CD14-positive monocyte (primary cell): ENCODE measurements at regions not wholly inside any gene's neighbourhood (a gene's known extent, or its start where the extent isn't known, plus 50 kb on each side); places are given as distances from the start of the nearest gene placed in this dataset.
"Not testable (repeated sequence)": the region's sequence is repeated elsewhere in the genome, so short reads cannot be mapped to it uniquely, and the experiment has no call there.

Experiments
- DNase-seq, 3 donors: peaks; one replicate each; pipeline ENCODE4 v3.0.0-alpha.2; 2011 to 2022
- H2AFZ ChIP-seq: 2 replicates; pipeline ENCODE4 v1.6.0; 2012; ENCODE audit warnings: mild to moderate bottlenecking, low read depth, low read length, inconsistent platforms; ENCODE audit not compliant: insufficient read depth, poor library complexity, severe bottlenecking
- H3K27ac ChIP-seq, 2 donors: 1 replicate in 1 of 2; 2 replicates in 1 of 2; pipeline ENCODE4 v1.5.1; 2012 to 2013; ENCODE audit warnings: low read length in 2 of 2, control low read depth in 1 of 2, inconsistent platforms in 1 of 2, low read depth in 1 of 2, mild to moderate bottlenecking in 1 of 2
- H3K27me3 ChIP-seq, 2 donors: one replicate each; pipeline versions ENCODE4 v1.6.0 to v1.6.1; 2011 to 2013; ENCODE audit warnings: low read length in 2 of 2; ENCODE audit not compliant: control insufficient read depth in 2 of 2, insufficient read depth in 2 of 2
- H3K36me3 ChIP-seq, 2 donors: replicated peaks in 1 of 2; 1 replicate in 1 of 2; 2 replicates in 1 of 2; pipeline versions ENCODE4 v1.5.1 to v1.6.1; 2012 to 2013; ENCODE audit warnings: low read length in 2 of 2, control low read depth in 1 of 2, inconsistent platforms in 1 of 2, mild to moderate bottlenecking in 1 of 2; ENCODE audit not compliant: insufficient read depth in 2 of 2, control insufficient read depth in 1 of 2
- H3K4me1 ChIP-seq, 2 donors: 1 replicate in 1 of 2; 2 replicates in 1 of 2; pipeline versions ENCODE4 v1.5.1 to v1.6.1; 2012 to 2013; ENCODE audit warnings: low read length in 2 of 2, control low read depth in 1 of 2, inconsistent platforms in 1 of 2, mild to moderate bottlenecking in 1 of 2, moderate library complexity in 1 of 2; ENCODE audit not compliant: insufficient read depth in 2 of 2, control insufficient read depth in 1 of 2
- H3K4me2 ChIP-seq: replicated peaks from 2 replicates; pipeline ENCODE3; 2012; ENCODE audit warnings: low read length, moderate library complexity, mild to moderate bottlenecking; ENCODE audit not compliant: poor library complexity, severe bottlenecking; ENCODE audit errors: extremely low read depth
- H3K4me3 ChIP-seq, 3 experiments: fragments of 200-600 bp in 1 of 3; sonication (generic) in 1 of 3; replicated peaks in 1 of 3; 1 replicate in 2 of 3; 2 replicates in 1 of 3; pipeline ENCODE4 v1.5.1; 2011 to 2013; ENCODE audit warnings: low read length in 3 of 3, mild to moderate bottlenecking in 3 of 3, control low read depth in 2 of 3, low read depth in 2 of 3, inconsistent platforms in 1 of 3, moderate library complexity in 1 of 3
- H3K79me2 ChIP-seq: 2 replicates; pipeline ENCODE4 v1.6.0; 2012; ENCODE audit warnings: mild to moderate bottlenecking, control low read depth, inconsistent platforms, low read length, moderate library complexity; ENCODE audit not compliant: insufficient read depth
- H3K9ac ChIP-seq: 2 replicates; pipeline ENCODE4 v1.6.0; 2017; ENCODE audit warnings: low read length, mild to moderate bottlenecking; ENCODE audit not compliant: insufficient read depth, poor library complexity, severe bottlenecking
- H3K9me3 ChIP-seq, 2 donors: replicated peaks in 1 of 2; 1 replicate in 1 of 2; 2 replicates in 1 of 2; pipeline versions ENCODE4 v1.5.1 to v1.6.1; 2012 to 2013; ENCODE audit warnings: low read length in 2 of 2, control low read depth in 1 of 2; ENCODE audit not compliant: control insufficient read depth in 1 of 2, insufficient read depth in 1 of 2
- H4K20me1 ChIP-seq: 2 replicates; pipeline ENCODE4 v1.6.0; 2012; ENCODE audit warnings: mild to moderate bottlenecking, low read length, control low read depth, moderate library complexity; ENCODE audit not compliant: insufficient read depth
- H3K27ac Mint-ChIP-seq, 7 donors: one replicate each; pipeline ENCODE4 v1.8.0; 2020; ENCODE audit warnings: mild to moderate bottlenecking in 7 of 7, mixed read lengths in 7 of 7, moderate library complexity in 6 of 7, inconsistent platforms in 2 of 7
- H3K27me3 Mint-ChIP-seq, 3 donors: one replicate each; pipeline ENCODE4 v1.8.0; 2021 to 2022; ENCODE audit warnings: low read depth in 3 of 3, mild to moderate bottlenecking in 3 of 3, mixed read lengths in 3 of 3, moderate library complexity in 3 of 3, inconsistent platforms in 1 of 3
- H3K36me3 Mint-ChIP-seq, 2 donors: one replicate each; pipeline ENCODE4 v1.8.0; 2020; ENCODE audit warnings: mixed read lengths in 2 of 2, inconsistent platforms in 1 of 2, mild to moderate bottlenecking in 1 of 2
- H3K4me1 Mint-ChIP-seq: one replicate; pipeline ENCODE4 v1.8.0; 2020; ENCODE audit warnings: mild to moderate bottlenecking, mixed read lengths
- H3K4me3 Mint-ChIP-seq, 2 donors: one replicate each; pipeline ENCODE4 v1.8.0; 2020; ENCODE audit warnings: mild to moderate bottlenecking in 2 of 2, mixed read lengths in 2 of 2, moderate library complexity in 1 of 2
- H3K9me3 Mint-ChIP-seq, 7 donors: one replicate each; pipeline ENCODE4 v1.8.0; 2020 to 2022; ENCODE audit warnings: mixed read lengths in 7 of 7, mild to moderate bottlenecking in 6 of 7, moderate library complexity in 6 of 7, inconsistent platforms in 2 of 7
- WGBS: methylation state at CpG from one replicate; pipeline ENCODE4 v1.1.5; 2013; ENCODE audit warnings: missing lambda C conversion rate; ENCODE audit not compliant: insufficient coverage; 5-methylcytosine and 5-hydroxymethylcytosine counted together
- intact Hi-C, 2 donors: fragments of 100-400 bp; cut with micrococcal nuclease; formaldehyde crosslinking; loops; one replicate each; pipeline versions ENCODE4 v1.15.0 to v1.15.1; 2023
- TF ChIP-seq, protein P1 (sequence below): fragments of 200-600 bp; IDR thresholded peaks from one replicate; pipeline ENCODE4 v1.8.0; 2022; ENCODE audit warnings: antibody characterized with exemption, mild to moderate bottlenecking

GRCh38 chrX:19245711-19246269 is 97.9 kb upstream of the PDHA1 start:
- no peaks in the 10 kb centered on the region for H3K4me1 Mint-ChIP-seq
- H3K27ac Mint-ChIP-seq, result no peak overlapping the region
- no peak for DNase-seq
- Histone ChIP-seq H2AFZ (no peak overlapping the region), H3K79me2 (no peaks in the 10 kb centered on the region), H4K20me1 (no peaks in the 10 kb centered on the region), H3K27me3 (no peaks in the 10 kb centered on the region), H3K4me2 (no peak overlapping the region), H3K4me3 (no peak overlapping the region), H3K4me1 (no peaks in the 10 kb centered on the region), H3K27ac (no peak overlapping the region), H3K9ac (no peak overlapping the region), H3K9me3 (peaks cover 0 to 8% of the 10 kb centered on the region in 2 donors), H3K36me3 (no peaks in the 10 kb centered on the region)
- intact Hi-C loops, result no loop called here
- peaks cover 3 to 36% (median 10%) of the 10 kb centered on the region in 7 donors for H3K9me3 Mint-ChIP-seq
- TF ChIP-seq, protein P1, sequence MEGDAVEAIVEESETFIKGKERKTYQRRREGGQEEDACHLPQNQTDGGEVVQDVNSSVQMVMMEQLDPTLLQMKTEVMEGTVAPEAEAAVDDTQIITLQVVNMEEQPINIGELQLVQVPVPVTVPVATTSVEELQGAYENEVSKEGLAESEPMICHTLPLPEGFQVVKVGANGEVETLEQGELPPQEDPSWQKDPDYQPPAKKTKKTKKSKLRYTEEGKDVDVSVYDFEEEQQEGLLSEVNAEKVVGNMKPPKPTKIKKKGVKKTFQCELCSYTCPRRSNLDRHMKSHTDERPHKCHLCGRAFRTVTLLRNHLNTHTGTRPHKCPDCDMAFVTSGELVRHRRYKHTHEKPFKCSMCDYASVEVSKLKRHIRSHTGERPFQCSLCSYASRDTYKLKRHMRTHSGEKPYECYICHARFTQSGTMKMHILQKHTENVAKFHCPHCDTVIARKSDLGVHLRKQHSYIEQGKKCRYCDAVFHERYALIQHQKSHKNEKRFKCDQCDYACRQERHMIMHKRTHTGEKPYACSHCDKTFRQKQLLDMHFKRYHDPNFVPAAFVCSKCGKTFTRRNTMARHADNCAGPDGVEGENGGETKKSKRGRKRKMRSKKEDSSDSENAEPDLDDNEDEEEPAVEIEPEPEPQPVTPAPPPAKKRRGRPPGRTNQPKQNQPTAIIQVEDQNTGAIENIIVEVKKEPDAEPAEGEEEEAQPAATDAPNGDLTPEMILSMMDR, result no peak
- H3K27me3 Mint-ChIP-seq, result peaks cover 0 to 2% (median 1%) of the 10 kb centered on the region in 3 donors
- WGBS, result no CpG with 5 or more reads among the region's 4 CpGs
- no peak overlapping the region for H3K4me3 Mint-ChIP-seq
- no peaks in the 10 kb centered on the region for H3K36me3 Mint-ChIP-seq

DNA sequence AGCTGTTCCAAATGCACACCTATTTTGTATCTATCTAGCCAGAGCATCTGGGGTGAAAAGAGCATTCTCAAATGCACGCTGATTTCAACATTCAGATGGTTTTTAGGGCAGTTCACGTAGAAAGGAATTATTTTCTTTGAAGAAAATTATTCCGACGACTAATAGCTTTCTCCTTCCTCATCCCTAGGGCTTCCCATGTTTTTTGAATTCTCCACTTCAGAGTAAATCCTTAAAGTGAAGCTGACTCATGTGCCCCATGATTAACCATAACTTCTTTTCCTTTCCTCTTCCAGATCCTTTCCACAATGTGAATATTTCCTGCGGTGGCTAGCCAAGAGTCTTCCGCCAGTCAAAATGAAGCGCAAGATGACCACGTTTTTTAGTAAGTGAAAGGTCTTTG is 86.7 kb upstream of the PDHA1 start:
- no CpG with 5 or more reads among the region's 8 CpGs for WGBS
- Mint-ChIP-seq H3K27ac (no peak overlapping the region), H3K36me3 (no peaks in the 10 kb centered on the region), H3K4me3 (no peak overlapping the region), H3K27me3 (peaks cover 0 to 5% (median 0%) of the 10 kb centered on the region in 3 donors), H3K9me3 (peaks cover 0 to 2% (median 2%) of the 10 kb centered on the region in 7 donors), H3K4me1 (no peaks in the 10 kb centered on the region)
- H3K36me3 ChIP-seq, result no peaks in the 10 kb centered on the region
- no peak for DNase-seq
- TF ChIP-seq, protein P1, result no peak
- no peak overlapping the region for H2AFZ ChIP-seq
- no peak overlapping the region for H3K4me3 ChIP-seq
- no peak overlapping the region for H3K4me2 ChIP-seq
- no peak overlapping the region for H3K27ac ChIP-seq
- intact Hi-C loops, result no loop called here
- no peaks in the 10 kb centered on the region for H3K9me3 ChIP-seq
- no peaks in the 10 kb centered on the region for H3K79me2 ChIP-seq
- H4K20me1 ChIP-seq, result no peaks in the 10 kb centered on the region
- H3K4me1 ChIP-seq, result no peaks in the 10 kb centered on the region
- H3K9ac ChIP-seq, result no peak overlapping the region
- no peaks in the 10 kb centered on the region for H3K27me3 ChIP-seq

DNA sequence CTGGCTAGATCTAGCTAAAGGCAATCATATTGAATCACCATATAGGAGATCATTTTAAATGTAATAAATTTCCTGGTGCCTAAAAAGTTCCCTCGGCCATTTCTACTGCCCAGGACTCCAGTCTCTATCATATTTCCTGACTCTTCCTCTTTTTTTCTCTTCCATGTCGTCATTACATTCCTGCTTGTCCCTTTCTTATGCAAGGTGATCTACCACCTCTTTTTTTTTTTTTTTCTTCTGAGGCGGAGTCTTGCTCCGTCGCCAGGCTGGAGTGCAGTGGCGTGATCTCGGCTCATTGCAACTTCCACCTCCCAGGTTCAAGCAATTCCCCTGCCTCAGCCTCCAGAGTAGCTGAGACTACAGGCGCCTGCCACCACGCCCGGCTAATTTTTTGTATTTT is 82.7 kb upstream of the PDHA1 start:
- H3K36me3 ChIP-seq, H3K36me3 Mint-ChIP-seq, H3K4me1 Mint-ChIP-seq, DNase-seq, H3K27me3 Mint-ChIP-seq, H3K79me2 ChIP-seq, H3K9me3 ChIP-seq, H3K27me3 ChIP-seq, H3K27ac ChIP-seq, H4K20me1 ChIP-seq, H3K9ac ChIP-seq, H3K4me3 Mint-ChIP-seq, H3K9me3 Mint-ChIP-seq, H3K4me1 ChIP-seq, H2AFZ ChIP-seq, H3K4me2 ChIP-seq, H3K27ac Mint-ChIP-seq, H3K4me3 ChIP-seq, intact Hi-C loops: not testable (repeated sequence)
- no CpG with 5 or more reads among the region's 10 CpGs for WGBS
